ACC112 (cell line): ENCODE measurements at regions not wholly inside any gene's neighbourhood (a gene's known extent, or its start where the extent isn't known, plus 50 kb on each side); places are given as distances from the start of the nearest gene placed in this dataset.

Experiments
- H2AFZ ChIP-seq: fragments of 200-600 bp; sonication (generic); one replicate; pipeline ENCODE4 v1.6.0; 2017; ENCODE audit warnings: antibody characterized with exemption, low read length; ENCODE audit not compliant: unreplicated experiment
- H3K27ac ChIP-seq: fragments of 200-600 bp; sonication (generic); 2 replicates; pipeline ENCODE4 v1.5.1; 2014; ENCODE audit warnings: low read depth, mild to moderate bottlenecking, antibody characterized with exemption, low read length, moderate library complexity
- H3K27me3 ChIP-seq: fragments of 200-600 bp; sonication (generic); 2 replicates; pipeline ENCODE4 v1.6.1; 2014; ENCODE audit warnings: mild to moderate bottlenecking, antibody characterized with exemption, low read length, moderate library complexity, mixed read lengths; ENCODE audit not compliant: insufficient read depth
- H3K36me3 ChIP-seq: fragments of 200-600 bp; sonication (generic); 2 replicates; pipeline ENCODE4 v1.6.1; 2016; ENCODE audit warnings: mild to moderate bottlenecking, antibody characterized with exemption, low read length, moderate library complexity, mixed read lengths; ENCODE audit not compliant: insufficient read depth
- H3K4me1 ChIP-seq: fragments of 200-600 bp; sonication (generic); one replicate; pipeline ENCODE4 v1.6.1; 2016; ENCODE audit warnings: low read length, mixed read lengths; ENCODE audit not compliant: insufficient read depth, unreplicated experiment, control insufficient read depth
- H3K4me3 ChIP-seq: fragments of 200-600 bp; sonication (generic); 2 replicates; pipeline ENCODE4 v1.5.1; 2014; ENCODE audit warnings: mild to moderate bottlenecking, low read depth, low read length
- H3K79me2 ChIP-seq: fragments of 200-600 bp; sonication (generic); one replicate; pipeline ENCODE4 v1.6.0; 2016; ENCODE audit warnings: low read length; ENCODE audit not compliant: control insufficient read depth, unreplicated experiment, insufficient read depth

DNA sequence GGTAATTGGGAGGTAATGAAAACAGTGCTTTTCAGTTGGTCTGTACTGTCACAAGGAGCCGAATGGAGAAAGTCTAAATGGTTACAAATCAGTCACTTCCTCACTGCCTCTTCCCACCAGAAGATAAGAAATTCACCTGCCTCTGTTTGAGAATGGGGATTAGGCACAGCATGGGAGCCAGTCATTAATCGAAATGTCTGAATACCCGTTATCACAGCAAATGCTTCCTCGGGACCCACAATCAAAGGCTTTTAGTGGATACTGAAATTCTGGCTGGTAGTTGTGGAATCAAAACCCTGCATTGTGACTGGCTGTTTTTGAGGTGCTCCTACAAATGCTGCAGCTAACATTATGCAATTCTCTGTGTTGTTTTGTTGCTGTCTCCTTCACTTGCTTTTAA lies 461.0 kb upstream of the MEX3C start:
- H3K27me3 ChIP-seq, result no peaks in the 10 kb centered on the region
- H3K4me3 ChIP-seq, result no peak overlapping the region
- no peaks in the 10 kb centered on the region for H3K4me1 ChIP-seq
- no peaks in the 10 kb centered on the region for H3K79me2 ChIP-seq
- no peak overlapping the region for H2AFZ ChIP-seq
- no peaks in the 10 kb centered on the region for H3K36me3 ChIP-seq
- H3K27ac ChIP-seq, result no peak overlapping the region

DNA sequence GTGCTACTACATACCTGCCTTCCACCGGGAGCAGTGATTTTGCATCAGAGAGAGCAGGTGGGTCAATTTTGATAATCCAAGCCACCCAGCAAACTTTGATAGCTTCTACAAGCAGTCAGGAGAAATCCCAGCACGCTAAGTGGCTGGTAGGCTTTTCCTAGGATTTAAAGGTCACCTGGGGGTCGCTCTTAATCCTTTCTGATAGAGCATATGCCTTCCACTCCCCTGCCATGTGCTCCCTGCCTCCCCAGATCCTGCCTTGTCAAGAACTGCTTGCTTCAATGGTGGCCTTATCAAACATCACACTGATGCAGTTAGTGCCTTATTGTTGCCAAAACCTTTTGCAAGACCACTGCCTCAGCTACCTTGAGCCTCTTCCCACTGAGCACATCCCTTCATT lies 462.3 kb upstream of the MEX3C start:
- no peak overlapping the region for H3K27ac ChIP-seq
- H3K4me1 ChIP-seq, result no peaks in the 10 kb centered on the region
- no peak overlapping the region for H3K4me3 ChIP-seq
- H3K36me3 ChIP-seq, result no peaks in the 10 kb centered on the region
- H3K27me3 ChIP-seq, result no peaks in the 10 kb centered on the region
- H2AFZ ChIP-seq, result no peak overlapping the region
- no peaks in the 10 kb centered on the region for H3K79me2 ChIP-seq

DNA sequence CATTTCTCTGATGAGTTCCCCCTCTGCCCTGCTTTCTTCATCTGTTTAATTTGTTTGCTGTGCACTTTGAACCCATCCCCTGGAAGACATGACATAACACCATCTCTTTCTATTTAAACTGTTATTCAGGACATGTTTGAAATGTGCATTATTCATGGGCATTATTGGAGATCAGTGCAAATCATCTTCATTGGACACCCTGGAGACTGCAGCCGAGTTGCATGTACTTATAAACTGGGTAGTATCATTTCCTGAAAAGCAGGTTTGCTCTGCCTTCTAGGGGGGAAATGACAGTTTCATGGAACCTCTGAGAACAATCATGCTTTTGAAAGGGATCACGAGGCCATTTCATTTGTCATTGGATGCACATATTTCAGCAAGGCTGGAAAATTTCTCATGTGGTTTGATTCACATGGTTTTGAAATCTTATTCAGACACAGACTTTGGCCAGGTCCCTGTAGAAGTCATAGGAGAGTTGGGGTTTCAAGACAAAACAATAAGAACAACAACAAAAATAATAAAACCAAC lies 462.8 kb upstream of the MEX3C start:
- H3K27me3 ChIP-seq, result no peaks in the 10 kb centered on the region
- no peak overlapping the region for H3K4me3 ChIP-seq
- H3K79me2 ChIP-seq, result no peaks in the 10 kb centered on the region
- H2AFZ ChIP-seq, result no peak overlapping the region
- H3K27ac ChIP-seq, result no peak overlapping the region
- H3K4me1 ChIP-seq, result no peaks in the 10 kb centered on the region
- H3K36me3 ChIP-seq, result no peaks in the 10 kb centered on the region

DNA sequence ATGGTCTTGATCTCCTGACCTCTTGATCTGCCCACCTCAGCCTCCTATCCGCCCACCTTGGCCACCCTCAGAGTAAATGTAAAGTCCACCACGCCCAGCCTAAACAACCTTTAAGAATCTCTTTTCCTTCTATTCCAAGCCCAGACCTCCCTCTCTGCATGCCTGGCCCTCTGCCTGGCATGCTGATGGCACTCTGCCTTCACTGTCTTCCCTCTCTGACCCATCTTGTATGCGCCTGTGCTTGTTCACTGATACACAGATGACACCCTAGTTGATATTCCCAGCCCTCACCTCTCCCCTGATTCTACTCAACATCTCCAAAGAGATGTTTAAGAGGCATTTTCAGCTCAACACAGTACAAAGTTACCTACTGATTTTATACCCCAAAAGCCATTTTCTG lies 466.8 kb upstream of the MEX3C start:
- Histone ChIP-seq H3K36me3 (no peaks in the 10 kb centered on the region), H3K27ac (no peak overlapping the region), H3K4me1 (no peaks in the 10 kb centered on the region), H2AFZ (no peak overlapping the region), H3K79me2 (no peaks in the 10 kb centered on the region), H3K27me3 (no peaks in the 10 kb centered on the region), H3K4me3 (no peak overlapping the region)

DNA sequence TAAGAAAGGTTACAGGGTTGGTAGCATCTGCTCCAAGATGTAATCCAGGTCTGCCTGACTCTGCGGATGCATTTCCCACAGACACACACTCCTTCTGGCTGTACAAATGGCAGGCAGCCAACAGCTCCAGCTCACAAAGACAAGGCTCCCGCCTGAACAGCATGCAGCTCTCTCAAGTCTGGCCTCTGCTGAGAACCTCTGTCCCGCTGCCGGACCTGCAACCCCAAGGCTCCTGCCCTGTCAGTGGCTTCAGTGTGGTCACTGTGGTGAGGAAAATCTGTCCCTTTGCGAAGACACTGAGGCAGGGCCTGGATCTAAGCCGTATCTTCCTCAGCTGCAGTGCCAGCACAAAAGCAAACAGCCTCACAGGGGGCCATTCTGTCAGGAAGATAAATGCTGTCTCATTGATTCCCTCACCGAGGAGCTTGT lies 469.3 kb upstream of the MEX3C start:
- H3K79me2 ChIP-seq, result no peaks in the 10 kb centered on the region
- no peaks in the 10 kb centered on the region for H3K36me3 ChIP-seq
- no peak overlapping the region for H3K4me3 ChIP-seq
- no peaks in the 10 kb centered on the region for H3K27me3 ChIP-seq
- no peaks in the 10 kb centered on the region for H3K4me1 ChIP-seq
- no peak overlapping the region for H3K27ac ChIP-seq
- no peak overlapping the region for H2AFZ ChIP-seq

DNA sequence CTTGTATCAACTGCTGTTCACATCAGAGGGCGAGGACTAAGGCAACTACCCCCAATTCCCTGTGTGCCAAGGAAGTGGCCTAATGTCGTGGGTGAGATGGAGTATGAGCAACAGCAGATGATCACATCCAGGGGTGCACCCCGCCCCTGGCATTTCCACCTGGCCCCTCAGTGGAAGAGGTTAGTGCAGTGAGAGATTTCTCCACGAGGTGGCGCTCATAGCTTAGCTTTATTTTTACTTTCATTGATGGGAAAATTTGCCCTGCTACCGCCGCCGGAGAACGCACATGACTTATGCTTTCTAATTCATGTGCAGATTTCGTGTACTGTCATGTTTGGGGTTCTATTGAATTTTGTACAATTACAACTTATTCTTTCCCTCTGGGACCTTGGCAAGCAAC lies 470.6 kb upstream of the MEX3C start:
- H3K27me3 ChIP-seq, result no peaks in the 10 kb centered on the region
- no peak overlapping the region for H3K27ac ChIP-seq
- H3K36me3 ChIP-seq, result no peaks in the 10 kb centered on the region
- no peaks in the 10 kb centered on the region for H3K4me1 ChIP-seq
- H2AFZ ChIP-seq, result no peak overlapping the region
- H3K79me2 ChIP-seq, result no peaks in the 10 kb centered on the region
- H3K4me3 ChIP-seq, result no peak overlapping the region

DNA sequence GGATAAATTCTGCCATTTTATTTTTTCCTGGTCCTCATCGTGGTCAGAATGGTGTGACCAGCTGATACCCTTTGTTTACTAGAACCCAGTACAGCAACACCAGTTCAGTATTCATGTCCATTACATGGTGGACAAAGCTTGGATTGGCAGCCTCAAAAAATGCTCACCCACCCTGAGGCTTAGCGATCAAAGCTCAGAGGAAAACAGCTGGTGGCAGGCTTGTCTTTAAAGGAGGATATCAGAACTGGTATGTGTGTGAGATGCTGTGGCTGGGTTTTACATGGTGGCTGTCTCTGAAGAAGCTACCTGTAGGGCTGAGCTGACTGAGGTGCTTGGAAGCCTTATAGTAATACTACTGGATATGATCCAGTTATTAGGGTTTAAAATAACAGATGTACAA lies 471.1 kb upstream of the MEX3C start:
- no peak overlapping the region for H2AFZ ChIP-seq
- no peaks in the 10 kb centered on the region for H3K4me1 ChIP-seq
- no peaks in the 10 kb centered on the region for H3K27me3 ChIP-seq
- no peak overlapping the region for H3K27ac ChIP-seq
- H3K79me2 ChIP-seq, result no peaks in the 10 kb centered on the region
- H3K4me3 ChIP-seq, result no peak overlapping the region
- no peaks in the 10 kb centered on the region for H3K36me3 ChIP-seq

DNA sequence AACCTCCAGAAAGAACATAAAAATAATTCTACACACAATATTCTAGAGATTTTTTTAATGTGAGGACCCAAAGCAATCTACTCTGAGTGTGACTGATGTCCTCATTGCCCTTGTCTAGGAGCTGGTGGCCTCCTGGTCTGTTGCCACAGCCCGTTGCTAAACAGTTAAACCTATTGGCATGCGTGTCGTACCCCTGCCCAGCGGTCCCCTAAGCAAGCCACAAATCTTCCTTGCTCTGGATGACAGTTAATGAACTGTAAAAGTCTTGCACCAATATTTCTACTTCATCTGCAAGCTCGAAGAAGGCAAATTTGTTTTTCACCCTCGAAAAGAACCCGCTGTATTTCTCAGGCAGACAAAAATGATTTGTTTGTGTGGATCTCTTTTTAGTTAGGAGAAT lies 489.1 kb upstream of the MEX3C start:
- Histone ChIP-seq H3K79me2 (no peaks in the 10 kb centered on the region), H2AFZ (no peak overlapping the region), H3K27me3 (no peaks in the 10 kb centered on the region), H3K4me1 (no peaks in the 10 kb centered on the region), H3K36me3 (no peaks in the 10 kb centered on the region), H3K27ac (no peak overlapping the region), H3K4me3 (no peak overlapping the region)

DNA sequence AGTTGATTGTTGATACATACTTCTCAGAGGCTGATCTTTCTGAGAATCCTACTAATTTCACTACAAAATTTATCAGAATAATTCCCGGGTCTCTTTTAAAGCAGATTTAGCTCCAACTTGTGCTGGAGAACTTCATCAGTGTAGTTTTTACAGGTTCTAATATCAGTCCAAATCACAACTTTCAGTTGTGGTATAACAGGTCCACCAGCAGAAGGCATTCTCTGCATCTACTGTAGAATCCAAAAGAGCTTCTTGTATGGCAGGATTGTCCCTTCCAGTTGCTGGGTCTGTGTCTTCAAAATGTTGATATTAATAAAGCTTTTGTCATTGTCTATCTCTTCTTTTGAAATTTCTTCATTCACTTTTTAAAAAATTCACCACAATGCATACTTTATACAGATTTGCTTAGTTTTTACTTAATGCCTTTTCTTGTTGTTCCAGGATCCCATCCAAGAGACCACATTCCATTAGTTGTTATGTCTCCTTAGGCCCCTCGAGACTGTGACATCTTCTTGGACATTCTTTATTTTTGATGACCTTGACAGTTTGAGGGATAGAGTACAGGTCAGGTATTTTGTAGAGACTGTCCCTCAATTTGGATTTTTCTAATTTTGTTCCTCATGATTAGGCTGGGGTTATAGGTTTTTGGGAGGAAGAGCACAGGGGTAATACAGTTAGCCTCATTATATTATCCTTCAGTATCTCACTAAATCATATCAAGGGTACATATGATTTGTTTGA lies 490.5 kb upstream of the MEX3C start:
- H3K36me3 ChIP-seq, result no peaks in the 10 kb centered on the region
- H3K79me2 ChIP-seq, result no peaks in the 10 kb centered on the region
- no peaks in the 10 kb centered on the region for H3K27me3 ChIP-seq
- H3K4me3 ChIP-seq, result no peak overlapping the region
- H2AFZ ChIP-seq, result no peak overlapping the region
- no peak overlapping the region for H3K27ac ChIP-seq
- no peaks in the 10 kb centered on the region for H3K4me1 ChIP-seq

DNA sequence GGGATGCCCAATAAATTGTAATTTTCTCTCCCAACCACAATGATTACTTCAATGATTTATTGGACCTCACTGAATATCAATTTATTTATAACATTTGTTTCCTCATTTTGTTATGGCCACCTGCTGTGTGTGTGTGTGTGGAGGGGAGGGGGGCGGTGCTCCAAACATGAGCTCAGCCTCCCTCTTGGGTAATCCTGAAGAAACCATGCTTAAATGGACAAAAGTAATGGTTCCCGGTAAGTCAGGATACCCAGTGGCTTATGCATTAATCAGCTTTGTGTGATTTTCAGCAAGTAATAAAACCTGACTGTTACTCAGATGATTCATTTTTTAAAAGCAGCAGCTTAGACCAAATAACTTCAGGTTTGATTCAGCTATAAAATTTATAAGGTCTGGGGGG lies 495.1 kb upstream of the MEX3C start:
- no peaks in the 10 kb centered on the region for H3K27me3 ChIP-seq
- no peak overlapping the region for H3K4me3 ChIP-seq
- H3K27ac ChIP-seq, result no peak overlapping the region
- no peaks in the 10 kb centered on the region for H3K4me1 ChIP-seq
- H3K36me3 ChIP-seq, result no peaks in the 10 kb centered on the region
- H3K79me2 ChIP-seq, result no peaks in the 10 kb centered on the region
- H2AFZ ChIP-seq, result no peak overlapping the region

DNA sequence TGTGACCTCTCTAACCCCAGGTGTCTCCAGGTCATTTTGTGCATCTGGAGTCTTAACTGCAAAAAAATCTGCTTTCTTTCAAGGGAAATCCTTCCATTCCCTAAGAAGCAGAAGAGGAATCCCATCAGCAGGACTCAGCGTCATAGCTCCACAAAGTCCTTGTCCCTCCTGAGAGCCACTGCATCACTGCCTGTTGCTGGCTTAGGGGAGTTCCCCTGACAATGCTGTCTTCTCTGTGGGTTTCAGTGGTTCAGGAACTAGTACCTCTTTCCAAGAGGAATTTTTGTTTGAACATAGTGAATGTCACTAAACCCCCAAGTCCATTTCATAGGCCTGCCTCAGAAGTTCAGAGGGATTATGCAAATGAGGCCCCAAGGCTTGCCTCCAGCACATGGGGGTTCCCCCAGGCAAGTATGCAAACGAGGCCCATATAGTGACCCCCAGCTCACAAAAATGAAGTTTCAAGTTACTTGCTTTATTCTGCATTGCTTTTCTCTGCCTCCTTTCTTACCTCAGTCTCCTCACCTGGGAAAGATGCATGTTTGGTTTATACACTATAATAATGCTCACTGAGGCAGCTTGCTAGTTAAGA lies 513.9 kb upstream of the MEX3C start:
- Histone ChIP-seq H3K4me1 (no peaks in the 10 kb centered on the region), H3K27me3 (no peaks in the 10 kb centered on the region), H2AFZ (no peak overlapping the region), H3K36me3 (no peaks in the 10 kb centered on the region), H3K79me2 (no peaks in the 10 kb centered on the region), H3K27ac (no peak overlapping the region), H3K4me3 (no peak overlapping the region)
